Osteoblast (primary cell): ENCODE measurements at regions not wholly inside any gene's neighbourhood (a gene's known extent, or its start where the extent isn't known, plus 50 kb on each side); places are given as distances from the start of the nearest gene placed in this dataset.

Source experiments
- DNase-seq: peaks from one replicate; pipeline ENCODE4 v3.0.0; 2011; ENCODE audit warnings: low spot score, mixed read lengths; ENCODE audit not compliant: insufficient read length; ENCODE audit errors: missing footprints
- H2AFZ ChIP-seq: 2 replicates; pipeline ENCODE4 v1.6.0; 2011; ENCODE audit warnings: mild to moderate bottlenecking, low read length
- H3K27ac ChIP-seq: 2 replicates; pipeline ENCODE4 v1.5.1; 2011; ENCODE audit warnings: mild to moderate bottlenecking, low read depth, low read length, moderate library complexity
- H3K27me3 ChIP-seq: 2 replicates; pipeline ENCODE4 v1.6.0; 2012; ENCODE audit warnings: mild to moderate bottlenecking, control low read depth, inconsistent platforms, low read length, moderate library complexity; ENCODE audit not compliant: insufficient read depth
- H3K36me3 ChIP-seq: 2 replicates; pipeline ENCODE4 v1.5.1; 2011; ENCODE audit warnings: mild to moderate bottlenecking, low read length, control low read depth, moderate library complexity; ENCODE audit not compliant: insufficient read depth
- H3K4me1 ChIP-seq: 2 replicates; pipeline ENCODE4 v1.5.1; 2011; ENCODE audit warnings: mild to moderate bottlenecking, low read length, control low read depth, moderate library complexity; ENCODE audit not compliant: insufficient read depth
- H3K4me2 ChIP-seq: 2 replicates; pipeline ENCODE4 v1.6.0; 2011; ENCODE audit warnings: mild to moderate bottlenecking, low read length; ENCODE audit not compliant: insufficient read depth
- H3K4me3 ChIP-seq: fragments of 200-600 bp; sonication (generic); 3 replicates; pipeline ENCODE4 v1.5.1; 2012; ENCODE audit warnings: mild to moderate bottlenecking, low read length, inconsistent platforms; ENCODE audit not compliant: insufficient read depth
- H3K79me2 ChIP-seq: 2 replicates; pipeline ENCODE4 v1.6.0; 2012; ENCODE audit warnings: mild to moderate bottlenecking, low read length, control low read depth, inconsistent platforms; ENCODE audit not compliant: insufficient read depth
- H3K9me3 ChIP-seq: 2 replicates; pipeline ENCODE4 v1.5.1; 2011; ENCODE audit warnings: low read depth, low read length, control low read depth
- H4K20me1 ChIP-seq: 2 replicates; pipeline ENCODE4 v1.6.0; 2012; ENCODE audit warnings: mild to moderate bottlenecking, low read length, control low read depth; ENCODE audit not compliant: insufficient read depth
- TF ChIP-seq, protein P1 (sequence below): IDR thresholded peaks from 2 replicates; pipeline ENCODE4 v1.5.1; 2011; ENCODE audit warnings: mild to moderate bottlenecking, low read depth, low read length, moderate library complexity; ENCODE audit errors: extremely low read depth

DNA sequence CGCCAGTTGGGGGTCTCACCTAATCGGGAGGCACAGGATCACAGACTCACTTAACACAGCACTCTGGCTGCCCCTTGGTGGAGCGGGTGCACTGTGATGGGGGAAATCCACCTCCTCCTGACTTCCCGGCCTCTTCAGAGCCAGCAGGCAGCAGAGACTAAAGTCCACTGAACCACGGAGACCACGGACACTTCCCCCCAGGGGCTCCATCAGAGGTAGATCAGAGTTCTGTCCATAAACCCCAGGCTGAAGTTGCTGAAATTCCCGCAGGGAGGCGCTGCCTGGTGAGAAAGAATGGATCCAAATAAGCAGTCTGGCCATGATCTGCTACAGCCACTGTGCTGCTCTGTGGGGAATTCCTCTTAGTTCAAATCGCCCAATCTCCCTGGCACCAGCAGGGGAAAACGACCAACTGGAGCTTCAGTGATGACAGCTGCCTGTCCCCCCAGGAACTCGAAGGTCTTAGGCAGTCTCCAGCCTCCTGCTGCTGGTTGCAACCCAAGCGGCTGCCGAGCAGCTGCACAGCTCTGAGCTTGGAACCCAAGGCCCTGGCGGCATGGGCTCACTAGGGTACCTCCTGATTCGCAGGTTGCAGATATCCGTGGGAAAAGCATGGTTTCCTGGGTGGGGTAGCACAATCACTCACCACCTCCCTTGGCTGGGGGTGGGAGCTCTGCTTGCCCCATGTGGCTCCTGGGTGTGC is 106.9 kb upstream of the DCAF12L2 start:
- Histone ChIP-seq H3K9me3 (peaks cover 2% of the 10 kb centered on the region), H2AFZ (no peak overlapping the region), H3K4me2 (no peak overlapping the region), H3K4me1 (no peaks in the 10 kb centered on the region), H3K36me3 (no peaks in the 10 kb centered on the region), H3K79me2 (no peaks in the 10 kb centered on the region), H3K4me3 (no peak overlapping the region), H3K27me3 (no peaks in the 10 kb centered on the region), H3K27ac (no peak overlapping the region), H4K20me1 (no peaks in the 10 kb centered on the region)
- TF ChIP-seq, protein P1, sequence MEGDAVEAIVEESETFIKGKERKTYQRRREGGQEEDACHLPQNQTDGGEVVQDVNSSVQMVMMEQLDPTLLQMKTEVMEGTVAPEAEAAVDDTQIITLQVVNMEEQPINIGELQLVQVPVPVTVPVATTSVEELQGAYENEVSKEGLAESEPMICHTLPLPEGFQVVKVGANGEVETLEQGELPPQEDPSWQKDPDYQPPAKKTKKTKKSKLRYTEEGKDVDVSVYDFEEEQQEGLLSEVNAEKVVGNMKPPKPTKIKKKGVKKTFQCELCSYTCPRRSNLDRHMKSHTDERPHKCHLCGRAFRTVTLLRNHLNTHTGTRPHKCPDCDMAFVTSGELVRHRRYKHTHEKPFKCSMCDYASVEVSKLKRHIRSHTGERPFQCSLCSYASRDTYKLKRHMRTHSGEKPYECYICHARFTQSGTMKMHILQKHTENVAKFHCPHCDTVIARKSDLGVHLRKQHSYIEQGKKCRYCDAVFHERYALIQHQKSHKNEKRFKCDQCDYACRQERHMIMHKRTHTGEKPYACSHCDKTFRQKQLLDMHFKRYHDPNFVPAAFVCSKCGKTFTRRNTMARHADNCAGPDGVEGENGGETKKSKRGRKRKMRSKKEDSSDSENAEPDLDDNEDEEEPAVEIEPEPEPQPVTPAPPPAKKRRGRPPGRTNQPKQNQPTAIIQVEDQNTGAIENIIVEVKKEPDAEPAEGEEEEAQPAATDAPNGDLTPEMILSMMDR: no peak
- no peak for DNase-seq

GRCh38 chrX:126265116-126265515 is 99.0 kb upstream of the DCAF12L2 start:
- Histone ChIP-seq H3K79me2 (no peaks in the 10 kb centered on the region), H3K27ac (no peak overlapping the region), H3K9me3 (peaks cover 2% of the 10 kb centered on the region), H4K20me1 (no peaks in the 10 kb centered on the region), H3K27me3 (no peaks in the 10 kb centered on the region), H3K4me3 (no peak overlapping the region), H3K36me3 (no peaks in the 10 kb centered on the region), H2AFZ (no peak overlapping the region), H3K4me1 (no peaks in the 10 kb centered on the region), H3K4me2 (no peak overlapping the region)
- DNase-seq: no peak
- TF ChIP-seq, protein P1: no peak

- no peak overlapping the region for H3K4me2 ChIP-seq
- no peak overlapping the region for H3K4me3 ChIP-seq
- TF ChIP-seq, protein P1: no peak
- no peaks in the 10 kb centered on the region for H3K4me1 ChIP-seq
- no peaks in the 10 kb centered on the region for H3K36me3 ChIP-seq
- H2AFZ ChIP-seq: no peak overlapping the region
- H4K20me1 ChIP-seq: no peaks in the 10 kb centered on the region
- H3K9me3 ChIP-seq: no peaks in the 10 kb centered on the region
- no peak for DNase-seq
- no peaks in the 10 kb centered on the region for H3K79me2 ChIP-seq
- H3K27ac ChIP-seq: no peak overlapping the region
- no peaks in the 10 kb centered on the region for H3K27me3 ChIP-seq
These were observed 72.1 kb upstream of the DCAF12L2 start for GRCh38 chrX:126238220-126238619.

DNA sequence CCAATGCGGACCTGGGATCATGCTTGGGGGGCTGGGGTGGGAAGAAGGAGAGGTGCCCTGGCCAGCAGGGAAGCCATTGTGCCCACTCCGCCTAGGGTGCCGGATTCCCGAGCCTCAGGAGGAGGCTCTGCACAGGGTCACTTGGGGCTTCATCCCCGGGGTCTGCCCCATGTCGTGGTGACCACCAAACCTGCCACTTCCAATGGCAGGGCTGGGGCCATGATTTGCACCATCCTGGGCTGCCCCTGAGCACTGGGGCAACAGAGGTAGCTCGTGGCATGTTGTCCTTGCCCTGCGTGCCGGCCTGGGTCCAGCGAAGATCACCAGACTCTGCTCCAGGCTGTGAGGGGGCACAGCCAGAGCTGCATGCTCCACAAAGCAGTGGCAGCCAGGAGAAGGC is 71.4 kb upstream of the DCAF12L2 start:
- TF ChIP-seq, protein P1: no peak
- H3K27me3 ChIP-seq: no peaks in the 10 kb centered on the region
- H4K20me1 ChIP-seq: no peaks in the 10 kb centered on the region
- no peak overlapping the region for H3K4me2 ChIP-seq
- H3K9me3 ChIP-seq: no peaks in the 10 kb centered on the region
- DNase-seq: peak; percentile 36
- no peaks in the 10 kb centered on the region for H3K4me1 ChIP-seq
- no peaks in the 10 kb centered on the region for H3K79me2 ChIP-seq
- H3K36me3 ChIP-seq: no peaks in the 10 kb centered on the region
- no peak overlapping the region for H3K4me3 ChIP-seq
- H3K27ac ChIP-seq: no peak overlapping the region
- no peak overlapping the region for H2AFZ ChIP-seq
